ENCODE measurements at regions not wholly inside any gene's neighbourhood (a gene's known extent, or its start where the extent isn't known, plus 50 kb on each side); places are given as distances from the start of the nearest gene placed in this dataset.

DNA sequence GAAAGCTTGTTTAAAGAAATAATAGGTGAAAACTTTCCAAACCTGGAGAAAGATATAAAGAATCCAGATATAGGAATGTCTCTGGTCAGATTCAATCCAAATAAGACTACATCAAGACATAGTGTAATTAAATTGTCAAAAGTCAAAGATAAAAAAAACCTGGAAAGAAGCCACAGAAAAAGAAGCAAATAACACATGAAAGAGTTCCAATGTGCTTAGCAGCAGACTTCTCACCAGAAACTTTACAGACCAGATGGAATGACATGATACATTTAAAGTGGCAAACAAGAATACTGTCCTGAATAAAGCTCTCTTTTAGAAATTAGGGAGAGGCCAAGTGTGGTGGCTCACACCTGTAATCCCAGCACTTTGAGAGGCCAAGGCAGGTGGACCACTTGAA lies 1039.9 kb downstream of the KCNT2 start:
- no peak for DNase-seq (ENCODE audit: low spot score)

DNA sequence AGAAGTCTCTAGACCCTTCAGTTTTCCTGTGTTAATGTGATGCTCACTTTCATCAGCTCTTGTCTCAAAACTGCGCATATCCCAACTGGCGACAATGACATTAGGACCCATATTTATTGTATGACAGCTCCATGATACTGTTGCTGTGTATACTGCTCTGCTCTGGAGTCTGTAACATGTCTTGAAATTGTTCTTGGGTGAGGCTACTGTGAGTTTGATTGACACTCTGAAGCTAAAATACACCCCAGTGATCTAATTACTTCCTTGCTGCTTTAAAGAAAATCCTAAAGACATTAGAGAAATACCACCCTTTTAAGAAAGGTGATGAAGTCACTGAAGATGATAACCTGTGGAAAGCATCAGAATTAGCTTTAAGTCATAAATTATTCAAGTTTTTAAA lies 1046.2 kb downstream of the KCNT2 start:
- no peak for DNase-seq (ENCODE audit: low spot score)

DNA sequence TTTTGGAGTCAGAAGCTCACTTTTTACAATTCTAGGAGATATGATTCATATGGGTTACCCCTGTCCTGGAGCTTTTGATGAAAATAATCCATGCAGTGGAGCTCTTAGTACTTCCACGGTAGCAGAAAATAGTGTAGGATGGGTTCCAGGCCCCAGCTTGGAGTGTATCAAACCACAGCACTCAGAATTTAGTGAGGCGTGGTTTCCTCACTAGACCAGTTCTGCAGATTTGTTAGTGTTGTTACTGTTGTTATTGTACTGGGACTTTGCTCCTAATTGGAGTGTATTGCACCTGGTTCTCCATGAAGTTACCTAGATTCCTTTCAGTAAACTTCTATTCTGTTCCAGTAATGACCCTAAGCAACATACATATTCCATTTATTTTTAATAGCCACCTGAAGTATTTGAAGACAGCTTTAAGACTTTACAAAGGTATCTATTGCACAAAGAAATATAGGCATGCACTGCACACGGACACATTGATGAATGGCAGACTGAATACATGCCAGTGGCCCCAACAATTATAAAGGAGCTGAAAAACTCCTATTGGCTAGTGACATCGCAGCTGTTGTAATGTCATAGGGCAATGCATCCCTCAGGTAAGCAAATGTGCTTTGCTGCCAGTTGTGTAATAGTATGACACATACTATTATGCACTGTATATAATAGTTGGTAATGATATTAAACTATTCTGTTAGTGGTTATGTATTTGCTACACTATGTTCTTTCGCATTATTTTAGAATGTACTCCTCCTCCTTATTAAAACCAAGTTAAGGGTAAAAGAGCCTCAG lies 1058.0 kb downstream of the KCNT2 start:
- no peak for DNase-seq (ENCODE audit: low spot score)

DNA sequence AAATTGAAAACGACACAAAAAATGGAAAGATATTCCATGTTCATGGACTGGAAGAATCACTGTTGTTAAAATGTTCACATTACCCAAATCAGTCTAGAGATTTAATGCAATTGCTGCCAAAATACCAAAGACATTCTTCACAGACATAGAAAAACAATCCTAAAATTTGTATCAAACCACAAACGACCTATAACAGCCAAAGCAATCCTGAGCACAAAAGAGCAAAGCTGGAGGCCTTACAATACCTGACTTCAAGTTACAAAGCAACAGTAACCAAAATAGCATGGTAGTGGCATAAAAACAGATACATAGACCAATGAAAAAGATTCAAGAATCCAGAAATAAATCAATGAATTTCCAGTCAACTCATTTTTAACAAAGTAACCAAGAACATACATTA lies 1077.3 kb downstream of the KCNT2 start:
- no peak for DNase-seq (ENCODE audit: low spot score)

DNA sequence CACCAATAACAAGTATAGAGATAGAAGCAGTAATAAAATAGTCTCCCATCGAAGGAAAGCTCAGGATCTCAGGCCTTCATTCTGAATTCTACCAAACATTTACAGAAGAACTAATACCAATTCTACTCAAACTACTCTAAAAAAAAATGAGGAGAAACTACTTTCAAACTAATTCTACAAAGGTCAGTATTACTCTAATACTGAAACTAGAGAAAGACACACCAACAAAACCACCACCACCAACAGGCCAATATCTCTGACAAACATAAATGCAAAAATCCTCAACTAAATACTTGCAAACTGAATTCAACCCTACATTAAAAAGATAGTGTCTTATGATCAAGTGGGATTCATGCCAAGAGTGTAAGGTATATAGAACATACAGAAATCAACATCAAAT lies 1078.4 kb downstream of the KCNT2 start:
- DNase-seq (ENCODE audit: low spot score): no peak

DNA sequence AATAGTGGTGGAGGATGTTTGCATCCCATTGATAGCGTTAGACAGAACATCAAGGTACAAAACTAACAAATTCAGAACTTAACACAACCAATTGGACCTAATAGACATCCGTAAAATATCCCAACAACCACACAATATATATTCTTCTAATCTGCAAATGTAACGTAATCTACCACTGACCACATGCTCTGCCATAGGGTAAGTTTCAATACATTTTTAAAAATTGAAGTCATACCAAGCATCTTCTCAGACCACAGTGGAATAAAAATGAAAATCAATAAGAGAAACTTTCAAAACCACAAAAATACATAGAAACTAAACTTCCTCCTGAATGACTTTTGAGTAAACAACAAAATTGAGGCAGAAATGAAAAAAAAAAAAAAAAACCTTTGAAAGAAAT lies 1087.5 kb downstream of the KCNT2 start:
- no peak for DNase-seq (ENCODE audit: low spot score)

DNA sequence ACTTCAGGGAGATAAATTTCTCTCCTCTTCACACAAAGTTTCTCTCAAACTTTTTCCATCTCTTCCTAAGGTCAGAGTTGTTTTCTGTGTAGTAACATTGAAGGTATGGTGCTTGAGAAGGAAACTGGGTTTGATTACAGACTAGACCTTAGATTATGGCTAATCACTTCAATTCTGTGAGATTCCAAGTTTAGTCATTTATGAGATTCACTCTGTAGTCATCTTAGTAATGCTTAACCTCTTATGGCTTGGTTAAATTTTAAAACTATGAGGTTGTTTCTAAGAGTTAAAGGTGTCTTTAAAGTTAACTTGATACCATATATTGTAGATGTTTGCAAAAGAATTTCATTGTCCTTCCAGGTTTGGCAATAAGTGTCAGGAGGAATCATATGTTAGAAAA lies 1092.2 kb downstream of the KCNT2 start:
- DNase-seq (ENCODE audit: low spot score): no peak

DNA sequence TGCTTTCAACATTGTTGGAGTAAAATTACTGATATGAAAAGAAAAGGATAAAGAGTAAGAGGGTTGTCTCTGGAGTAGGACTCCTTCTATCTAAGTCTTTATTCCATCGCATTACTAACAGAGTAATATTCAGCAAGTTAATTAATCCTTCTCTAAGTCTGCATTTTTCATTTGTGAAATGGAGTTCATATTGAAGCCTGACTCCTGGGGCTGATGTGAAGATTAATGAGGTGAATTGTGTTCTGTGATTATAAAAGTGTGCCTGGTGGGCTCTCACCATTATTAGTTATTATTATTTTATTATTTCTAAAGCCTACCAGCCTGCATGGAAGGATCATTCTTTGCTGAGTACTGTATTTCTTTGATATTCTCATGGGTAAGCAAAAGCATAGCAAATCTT lies 1096.7 kb downstream of the KCNT2 start:
- DNase-seq (ENCODE audit: low spot score): no peak

DNA sequence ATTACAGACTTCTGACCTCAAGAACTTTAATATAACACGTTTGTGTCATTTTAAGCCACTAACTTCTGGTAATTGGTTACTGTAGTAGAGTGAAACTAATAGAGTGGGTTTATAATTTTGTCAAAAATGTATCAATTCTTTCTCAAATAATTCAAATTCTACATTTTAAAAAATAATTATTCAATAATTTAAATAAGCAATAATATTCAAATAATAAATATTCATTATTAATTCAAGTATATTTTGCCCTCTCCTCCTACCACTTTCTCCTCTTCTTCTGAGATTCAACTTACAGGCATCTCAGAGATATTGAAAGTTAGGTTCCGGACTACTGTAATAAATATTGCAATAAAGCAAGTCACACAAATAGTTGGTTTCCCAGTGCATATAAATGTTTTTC lies 1107.1 kb downstream of the KCNT2 start:
- DNase-seq (ENCODE audit: low spot score): no peak

DNA sequence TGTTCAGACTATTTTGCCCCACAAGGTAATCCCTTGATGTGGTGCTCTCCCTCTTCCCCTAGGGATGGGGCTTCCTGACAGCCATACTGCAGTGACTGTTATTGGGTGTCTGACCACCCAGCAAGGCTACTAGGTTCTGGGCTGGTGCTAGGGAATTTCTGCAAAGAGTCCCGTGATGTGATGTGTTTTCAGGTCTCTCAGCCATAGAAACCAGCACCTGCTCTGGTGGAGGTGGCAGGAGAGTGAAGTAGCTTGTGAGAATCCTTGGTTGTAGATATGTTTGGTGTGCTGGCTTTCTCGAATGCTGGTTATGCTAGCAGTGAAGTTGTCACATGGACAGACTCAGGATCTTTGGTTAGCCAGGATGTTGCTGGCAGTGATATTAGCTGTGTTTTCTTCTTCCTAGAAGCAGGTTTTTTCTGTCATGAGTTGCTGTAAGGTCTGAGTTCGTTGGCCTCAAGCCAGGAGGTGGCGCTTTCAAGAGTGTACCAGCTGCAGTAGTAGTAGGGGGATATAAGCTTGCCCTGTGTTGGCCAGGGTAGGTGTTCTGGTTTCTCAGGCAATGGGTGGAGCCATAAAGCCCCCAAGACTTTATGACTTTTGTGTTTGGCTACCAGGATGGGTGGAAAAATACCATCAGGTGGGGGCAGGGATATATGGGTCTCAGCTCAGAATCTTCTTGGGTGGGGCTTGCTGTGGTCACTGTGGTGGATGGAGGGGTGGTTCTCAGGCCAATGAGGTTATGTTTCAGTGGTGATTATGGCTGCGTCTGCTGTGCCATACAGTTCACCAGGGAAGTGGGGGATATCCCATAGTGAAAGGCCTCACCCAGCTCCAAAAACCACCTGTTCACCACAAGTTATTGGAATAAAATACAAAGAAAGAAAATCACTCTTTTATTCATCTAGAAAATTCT lies 1112.3 kb downstream of the KCNT2 start:
- no peak for DNase-seq (ENCODE audit: low spot score)

DNA sequence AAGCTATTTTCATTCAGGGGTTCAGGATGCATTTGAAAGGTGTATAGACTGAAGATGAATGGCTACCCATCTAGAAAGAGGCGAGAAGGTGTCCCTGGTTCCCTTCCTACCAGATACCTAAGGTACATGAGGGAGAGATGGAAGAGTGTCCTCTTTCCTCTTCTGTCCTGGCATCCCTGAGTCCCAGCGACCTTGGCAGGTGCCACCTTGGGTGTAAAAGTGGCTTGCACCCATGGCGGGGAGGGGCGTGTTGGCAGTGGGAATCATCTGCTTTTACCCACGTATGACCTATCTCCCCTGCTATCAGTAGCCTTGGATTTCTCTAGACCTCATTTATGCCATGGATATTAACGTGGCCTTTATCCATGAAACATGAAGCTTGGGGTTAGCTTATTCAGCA lies 1126.1 kb downstream of the KCNT2 start:
- DNase-seq (ENCODE audit: low spot score): no peak

DNA sequence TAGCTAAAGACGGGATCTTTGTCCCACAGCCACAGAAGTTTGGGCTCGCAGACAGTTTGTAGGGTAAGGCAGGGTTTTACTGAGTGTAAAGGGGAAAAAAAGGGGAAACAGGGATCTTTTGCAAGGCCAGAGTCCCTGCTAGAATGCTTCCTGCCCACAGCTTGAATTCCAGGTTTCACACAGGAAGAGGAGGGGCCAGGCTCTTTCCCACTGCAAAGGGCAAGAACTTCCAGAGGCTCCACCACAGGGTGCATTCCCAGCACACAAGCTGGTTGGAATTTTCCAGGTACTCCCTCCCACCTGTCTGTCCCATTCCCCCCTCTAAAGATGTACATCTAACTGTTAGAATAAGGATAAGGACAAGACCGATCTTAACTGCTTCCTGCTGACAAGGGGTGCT lies 1126.9 kb downstream of the KCNT2 start:
- DNase-seq (ENCODE audit: low spot score): no peak

DNA sequence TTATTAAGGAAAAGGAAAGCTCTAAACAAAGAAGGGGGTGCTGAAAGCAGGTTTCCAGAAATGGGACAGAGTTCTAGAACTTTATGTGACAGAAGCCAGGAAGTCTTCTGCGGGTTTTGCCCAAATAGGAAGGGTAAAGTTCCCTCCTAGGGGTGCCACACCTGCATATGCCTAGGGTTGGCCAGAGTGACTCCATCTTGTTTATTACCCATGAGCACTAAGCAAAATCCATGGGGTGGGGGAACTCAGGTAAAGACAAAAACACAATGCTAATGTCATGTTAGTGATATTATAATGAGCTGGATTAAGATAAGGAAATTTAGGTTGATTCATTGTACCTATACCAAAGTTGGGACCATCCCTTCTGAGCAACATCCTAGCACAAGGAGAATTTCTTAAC lies 1132.7 kb downstream of the KCNT2 start:
- no peak for DNase-seq (ENCODE audit: low spot score)

DNA sequence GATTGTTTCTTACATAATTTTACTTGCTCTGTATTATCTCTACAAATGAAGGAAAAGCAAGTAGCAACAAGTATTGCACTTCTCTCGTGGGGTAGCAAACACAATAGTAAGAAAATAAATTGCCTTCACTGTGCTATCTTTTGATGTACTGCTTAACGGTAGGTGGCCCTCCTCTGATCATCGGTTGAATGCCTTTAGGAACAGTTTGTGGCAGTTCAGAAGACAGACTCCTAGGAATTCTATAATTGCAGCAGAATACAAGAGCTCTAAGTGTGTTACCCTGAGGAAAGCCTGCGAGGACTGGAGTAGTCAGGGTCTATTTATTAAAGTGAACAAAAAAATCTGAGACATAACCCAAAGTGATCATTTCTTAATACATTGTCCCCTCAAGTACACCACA lies 1135.9 kb downstream of the KCNT2 start:
- DNase-seq (ENCODE audit: low spot score): no peak

DNA sequence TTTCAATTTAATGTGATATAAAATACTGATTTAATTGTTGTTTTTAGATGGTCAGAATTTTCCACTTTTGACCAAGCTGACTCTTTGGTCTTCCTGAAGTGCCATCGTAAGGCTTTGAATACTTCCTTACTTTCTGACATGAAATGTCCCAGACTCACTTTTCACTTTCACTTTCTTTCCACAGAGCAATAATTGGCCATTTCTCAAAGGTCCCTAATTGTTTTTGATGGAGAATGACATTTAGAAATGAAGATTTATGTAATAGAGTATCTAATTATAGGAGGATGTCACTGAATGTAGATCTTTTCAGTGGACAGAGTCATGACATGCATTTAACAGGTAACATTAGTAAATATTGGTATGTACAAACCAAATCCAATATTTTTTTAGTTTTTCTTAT lies 1141.6 kb downstream of the KCNT2 start:
- DNase-seq (ENCODE audit: low spot score): no peak

DNA sequence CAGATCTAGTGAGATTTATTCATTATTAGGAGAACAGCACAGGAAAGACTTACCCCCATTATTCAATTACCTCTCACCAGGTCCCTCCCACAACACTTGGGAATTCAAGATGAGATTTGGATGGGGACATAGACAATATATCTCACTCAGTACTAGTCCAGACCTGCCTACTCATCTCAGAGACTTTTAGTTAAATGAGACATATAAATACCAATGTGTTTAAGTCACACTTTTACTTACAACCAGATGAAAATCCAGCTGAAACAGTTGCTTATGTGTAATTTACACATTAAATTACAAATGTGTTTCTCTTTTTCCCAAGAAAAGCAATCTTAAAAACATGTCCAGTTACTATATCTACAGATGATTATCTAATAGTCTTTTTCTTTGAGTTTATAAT lies 1145.6 kb downstream of the KCNT2 start:
- DNase-seq (ENCODE audit: low spot score): no peak

DNA sequence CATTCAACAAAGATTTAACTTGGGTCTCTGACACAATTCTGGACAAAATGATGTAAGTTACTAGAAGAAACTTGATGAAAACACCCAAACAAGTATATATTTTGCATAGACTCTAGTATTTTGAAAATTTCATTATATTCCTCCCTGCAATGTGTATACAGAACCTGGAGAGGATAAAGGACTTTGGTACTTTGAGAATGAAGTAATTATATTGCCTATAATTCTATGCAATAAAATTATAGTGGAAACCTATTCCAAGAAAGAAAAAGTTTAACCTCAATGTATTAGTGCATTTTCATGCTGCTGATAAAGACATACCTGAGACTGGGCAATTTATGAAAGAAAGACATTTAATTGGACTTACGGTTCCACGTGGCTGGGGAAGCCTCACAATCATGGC lies 1146.1 kb downstream of the KCNT2 start:
- no peak for DNase-seq (ENCODE audit: low spot score)

DNA sequence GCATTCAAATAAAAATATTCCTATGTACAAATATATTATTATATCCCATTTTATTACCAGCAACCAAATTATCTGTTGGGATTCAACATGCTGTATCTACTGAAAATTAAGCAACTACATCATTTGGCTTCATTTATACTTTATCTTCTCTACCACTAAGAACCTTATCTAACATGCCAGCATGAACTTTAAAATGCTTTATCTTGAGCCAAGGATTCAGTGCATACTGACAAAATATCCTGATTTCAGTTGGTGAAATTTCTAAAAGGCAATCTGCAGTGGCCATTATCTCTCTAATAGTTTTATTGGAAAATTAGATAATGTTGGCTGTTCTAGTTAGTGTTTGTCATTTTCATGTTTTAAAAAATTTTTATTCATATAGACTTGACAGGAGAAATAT lies 1149.9 kb downstream of the KCNT2 start:
- no peak for DNase-seq (ENCODE audit: low spot score)

DNA sequence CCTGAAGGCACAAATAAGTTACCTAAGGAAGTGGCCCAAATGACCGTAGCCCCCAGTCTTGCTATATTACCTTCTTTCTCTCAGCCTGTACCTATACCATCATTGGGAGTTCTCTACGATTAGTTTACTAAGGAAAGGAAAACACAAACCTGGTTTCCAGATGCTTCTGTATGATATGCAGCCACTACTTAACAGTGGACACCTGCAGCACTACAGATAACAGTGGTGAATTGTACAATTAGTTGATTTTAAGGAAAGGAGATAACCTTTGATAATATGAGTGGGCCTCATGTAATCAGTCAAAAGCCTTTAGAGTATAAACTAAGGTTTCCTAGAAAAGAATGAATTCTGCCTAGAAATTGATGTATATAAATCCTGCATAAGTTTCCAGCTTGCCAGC lies 1157.4 kb downstream of the KCNT2 start:
- no peak for DNase-seq (ENCODE audit: low spot score)

DNA sequence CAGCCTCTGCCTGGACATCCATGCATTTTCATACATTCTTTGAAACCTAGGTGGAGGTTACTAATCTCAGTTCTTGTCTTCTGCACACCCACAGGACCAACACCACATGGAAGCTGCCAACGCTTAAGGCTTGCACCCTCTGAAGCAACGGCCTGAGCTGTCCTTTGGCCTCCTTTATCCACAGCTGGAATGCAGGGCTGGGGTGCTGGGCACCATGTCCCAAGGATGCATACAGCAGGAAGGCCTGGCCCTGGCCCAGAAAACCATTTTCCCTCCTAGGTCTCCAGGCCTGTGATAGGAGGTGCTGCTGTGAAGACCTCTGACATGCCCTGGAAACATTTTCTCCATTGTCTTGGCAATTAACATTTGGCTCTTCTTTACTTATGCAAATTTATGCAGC lies 1168.6 kb downstream of the KCNT2 start:
- DNase-seq (ENCODE audit: low spot score): no peak

DNA sequence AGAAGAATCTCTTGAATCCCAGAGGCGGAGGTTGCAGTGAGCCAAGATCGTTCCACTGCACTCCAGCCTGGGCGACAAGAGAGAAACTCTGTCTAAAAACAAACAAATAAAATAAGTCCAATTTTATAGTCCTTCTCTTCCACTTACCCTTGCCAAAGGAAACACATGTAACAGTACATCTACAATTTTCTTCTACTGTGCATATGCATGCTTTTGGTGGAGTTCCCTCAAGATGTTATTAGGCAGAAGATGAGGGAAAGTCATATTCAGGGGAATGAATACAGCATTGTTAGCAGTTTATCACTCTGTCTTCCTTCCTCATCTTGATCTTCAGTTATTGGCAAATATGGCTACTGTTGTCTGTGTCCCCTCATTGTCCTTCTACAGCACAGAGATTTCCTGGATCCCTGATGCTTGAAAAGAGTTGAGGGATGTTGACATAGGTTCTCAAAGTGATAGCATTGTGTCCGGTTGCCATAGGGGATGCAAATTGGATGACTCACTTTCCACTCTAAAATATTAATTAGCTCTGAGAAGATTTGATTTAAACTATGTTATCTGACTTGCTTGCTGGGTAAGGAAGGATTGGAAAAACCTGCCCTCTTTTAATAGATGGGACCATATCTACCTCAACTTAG lies 1173.6 kb downstream of the KCNT2 start:
- DNase-seq (ENCODE audit: low spot score): no peak

DNA sequence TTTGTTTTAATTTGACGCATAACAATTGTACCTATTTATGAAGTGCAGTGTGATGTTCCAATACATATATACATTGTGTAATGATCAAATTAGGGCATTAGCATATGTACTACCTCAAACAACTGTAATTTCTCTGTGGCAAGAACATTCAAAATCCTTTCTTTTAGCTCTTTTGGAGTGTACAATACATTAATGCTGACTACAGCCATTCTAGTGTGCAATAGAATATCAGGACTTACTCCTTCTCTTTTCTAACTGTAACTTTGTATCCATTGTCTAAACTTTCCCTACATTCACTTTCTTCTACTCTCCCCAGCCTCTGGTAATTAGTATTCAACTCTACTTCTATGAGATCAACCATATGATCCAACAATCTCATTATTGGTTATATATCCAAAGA lies 1177.4 kb downstream of the KCNT2 start:
- no peak for DNase-seq (ENCODE audit: low spot score)

DNA sequence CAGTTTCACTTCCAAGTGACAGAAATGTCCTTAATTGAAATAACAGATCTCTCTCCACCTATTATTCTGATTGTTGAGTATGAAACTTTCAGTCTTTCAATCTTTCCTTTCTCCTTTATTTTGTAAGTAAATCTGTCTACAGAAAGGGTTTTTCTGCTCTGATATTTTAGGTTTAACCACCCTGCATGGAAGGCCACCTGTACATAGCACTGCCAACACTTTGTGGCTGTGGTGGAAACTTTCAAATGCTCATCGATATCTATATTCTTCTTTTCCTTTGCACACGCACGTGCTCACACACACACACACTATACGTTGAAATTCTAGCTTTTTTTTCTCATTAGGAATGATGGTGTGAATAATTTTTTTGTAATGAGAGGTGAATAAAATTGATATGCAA lies 1179.3 kb downstream of the KCNT2 start:
- DNase-seq (ENCODE audit: low spot score): no peak
